ENCODE measurements at regions not wholly inside any gene's neighbourhood (a gene's known extent, or its start where the extent isn't known, plus 50 kb on each side); places are given as distances from the start of the nearest gene placed in this dataset.

DNA sequence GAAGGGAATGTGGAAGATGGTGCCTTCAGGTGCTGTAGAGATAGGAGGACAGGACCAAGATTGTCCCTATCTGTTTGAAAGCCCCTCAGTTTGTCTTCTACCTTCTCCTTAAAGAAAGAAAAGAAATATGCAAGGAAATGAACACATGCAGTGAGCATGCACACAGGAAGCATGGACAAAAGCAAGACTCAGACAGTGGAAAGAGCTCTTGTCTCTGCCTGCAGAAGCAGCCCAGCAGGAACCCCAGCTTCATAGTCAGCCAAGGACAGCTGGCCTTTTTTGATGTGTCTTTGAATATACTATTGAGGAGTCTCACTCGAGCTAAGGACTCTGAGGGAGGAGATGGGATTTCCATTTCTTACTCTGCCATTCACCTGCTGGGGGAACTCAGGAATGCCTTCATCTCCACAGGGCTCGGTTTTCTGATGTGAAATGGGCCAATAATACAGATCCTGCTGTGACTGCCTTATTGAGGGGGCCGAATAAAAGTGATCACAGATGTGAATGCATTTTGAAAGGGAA lies 132.5 kb upstream of the ADRA1B start:
- TF ChIP-seq GATA3 (IDR thresholded peaks at IDR 0.05; ENCODE audit: low read depth, low read length) (no peak), GATA2 (IDR thresholded peaks at IDR 0.05; ENCODE audit: low read depth, low read length) (no peak)

Data from SH-SY5Y (cell line).